ENCODE measurements at regions not wholly inside any gene's neighbourhood (a gene's known extent, or its start where the extent isn't known, plus 50 kb on each side); places are given as distances from the start of the nearest gene placed in this dataset.

DNA sequence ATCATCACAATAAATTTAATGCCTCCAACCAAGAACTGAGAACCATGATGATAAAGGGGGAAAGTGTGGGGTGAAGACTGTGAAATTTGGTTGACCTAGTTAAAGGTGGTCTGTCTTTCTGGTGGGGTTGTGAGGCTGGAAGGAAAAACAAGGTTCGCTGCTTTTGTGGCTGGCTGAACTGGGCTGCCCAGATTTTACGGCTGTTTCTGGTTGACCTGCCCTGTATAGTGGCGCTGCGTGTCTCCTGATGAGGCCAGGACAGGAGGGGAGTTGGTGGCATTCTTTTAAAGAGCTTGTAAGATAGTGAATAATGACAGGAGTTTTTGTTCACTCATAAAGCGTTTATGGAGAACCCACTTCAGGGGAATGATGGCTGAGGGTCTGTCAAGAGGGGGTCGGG is 101.8 kb downstream of the CYP26A1 start:
- FAIRE-seq, result no peak
- H2AFZ ChIP-seq (ENCODE audit: control insufficient read depth, low read length), result no peak overlapping the region
- no peak for DNase-seq (ENCODE audit: low read depth, low spot score)
- no peaks in the 10 kb centered on the region for H3K36me3 ChIP-seq (ENCODE audit: control insufficient read depth in 2 of 2, extremely low read depth in 1 of 2, insufficient read depth in 2 of 2, low read length in 2 of 2)
- H3K79me2 ChIP-seq (ENCODE audit: control insufficient read depth, insufficient read depth, low read length), result no peaks in the 10 kb centered on the region
- dilution Hi-C loops (cut with MboI; ENCODE audit: extremely low pct_ligation_motif_present, low sequenced_read_pairs), result no loop called here
- no peaks in the 10 kb centered on the region for H3K9me3 ChIP-seq (ENCODE audit: control insufficient read depth, low read depth, low read length)
- no peaks in the 10 kb centered on the region for H4K20me1 ChIP-seq (ENCODE audit: control insufficient read depth, extremely low read depth, insufficient read depth, low read length)
- no peak overlapping the region for H3K4me2 ChIP-seq (ENCODE audit: control insufficient read depth, extremely low read depth, insufficient read depth, low read depth, low read length)
- no peaks in the 10 kb centered on the region for H3K9me1 ChIP-seq (ENCODE audit: control insufficient read depth, extremely low read depth, insufficient read depth, low read length)
- H3K4me3 ChIP-seq (ENCODE audit: control insufficient read depth in 2 of 3, extremely low read depth in 1 of 3, insufficient read depth in 2 of 3, low read depth in 1 of 3, low read length in 3 of 3), result no peak overlapping the region
- peaks cover under 1% of the 10 kb centered on the region for H3K4me1 ChIP-seq (ENCODE audit: control insufficient read depth, extremely low read depth, insufficient read depth, low read length)
- H3K27me3 ChIP-seq (ENCODE audit: control insufficient read depth, extremely low read depth, insufficient read depth, low read length), result peaks cover 10% of the 10 kb centered on the region
- no peak overlapping the region for H3K27ac ChIP-seq (ENCODE audit: control insufficient read depth, insufficient read depth, low read length)
- no peak for TF ChIP-seq EZH2 (IDR thresholded peaks at IDR 0.05; ENCODE audit: low read length)
- TF ChIP-seq, protein P1, sequence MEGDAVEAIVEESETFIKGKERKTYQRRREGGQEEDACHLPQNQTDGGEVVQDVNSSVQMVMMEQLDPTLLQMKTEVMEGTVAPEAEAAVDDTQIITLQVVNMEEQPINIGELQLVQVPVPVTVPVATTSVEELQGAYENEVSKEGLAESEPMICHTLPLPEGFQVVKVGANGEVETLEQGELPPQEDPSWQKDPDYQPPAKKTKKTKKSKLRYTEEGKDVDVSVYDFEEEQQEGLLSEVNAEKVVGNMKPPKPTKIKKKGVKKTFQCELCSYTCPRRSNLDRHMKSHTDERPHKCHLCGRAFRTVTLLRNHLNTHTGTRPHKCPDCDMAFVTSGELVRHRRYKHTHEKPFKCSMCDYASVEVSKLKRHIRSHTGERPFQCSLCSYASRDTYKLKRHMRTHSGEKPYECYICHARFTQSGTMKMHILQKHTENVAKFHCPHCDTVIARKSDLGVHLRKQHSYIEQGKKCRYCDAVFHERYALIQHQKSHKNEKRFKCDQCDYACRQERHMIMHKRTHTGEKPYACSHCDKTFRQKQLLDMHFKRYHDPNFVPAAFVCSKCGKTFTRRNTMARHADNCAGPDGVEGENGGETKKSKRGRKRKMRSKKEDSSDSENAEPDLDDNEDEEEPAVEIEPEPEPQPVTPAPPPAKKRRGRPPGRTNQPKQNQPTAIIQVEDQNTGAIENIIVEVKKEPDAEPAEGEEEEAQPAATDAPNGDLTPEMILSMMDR (optimal IDR thresholded peaks at IDR 0.05 in 1 of 3, IDR thresholded peaks at IDR 0.05 in 1 of 3, conservative IDR thresholded peaks at IDR 0.05 in 1 of 3; ENCODE audit: extremely low read depth in 1 of 3, insufficient read depth in 2 of 3, low read length in 3 of 3), result no peak
- H3K9ac ChIP-seq (ENCODE audit: control insufficient read depth, extremely low read depth, insufficient read depth, low read length), result no peak overlapping the region

DNA sequence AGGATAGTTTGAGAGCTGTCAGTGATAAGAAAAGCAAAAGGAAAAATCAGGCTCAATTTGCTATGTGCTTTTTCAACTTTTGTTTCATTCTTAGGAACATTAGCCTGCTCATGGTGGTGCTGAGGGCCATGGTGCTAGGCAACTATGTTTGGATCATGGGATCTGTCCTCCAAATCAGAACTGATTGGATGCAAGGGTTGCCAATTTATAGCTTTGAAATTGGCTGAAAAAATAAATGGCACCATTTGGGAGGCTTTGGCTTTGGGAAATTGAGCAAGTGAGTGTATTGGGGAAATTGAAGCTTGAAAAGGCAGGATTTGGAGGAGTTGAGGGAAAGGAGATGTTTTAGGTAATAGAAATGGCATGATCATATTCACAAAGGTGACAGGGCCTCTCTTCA is 103.8 kb downstream of the CYP26A1 start:
- H2AFZ ChIP-seq (ENCODE audit: control insufficient read depth, low read length), result no peak overlapping the region
- dilution Hi-C loops (cut with MboI; ENCODE audit: extremely low pct_ligation_motif_present, low sequenced_read_pairs), result no loop called here
- TF ChIP-seq EZH2 (IDR thresholded peaks at IDR 0.05; ENCODE audit: low read length), result no peak
- TF ChIP-seq, protein P1 (optimal IDR thresholded peaks at IDR 0.05 in 1 of 3, IDR thresholded peaks at IDR 0.05 in 1 of 3, conservative IDR thresholded peaks at IDR 0.05 in 1 of 3; ENCODE audit: extremely low read depth in 1 of 3, insufficient read depth in 2 of 3, low read length in 3 of 3), result no peak
- H3K9me1 ChIP-seq (ENCODE audit: control insufficient read depth, extremely low read depth, insufficient read depth, low read length), result no peaks in the 10 kb centered on the region
- H4K20me1 ChIP-seq (ENCODE audit: control insufficient read depth, extremely low read depth, insufficient read depth, low read length), result no peaks in the 10 kb centered on the region
- H3K4me1 ChIP-seq (ENCODE audit: control insufficient read depth, extremely low read depth, insufficient read depth, low read length), result peaks cover 6% of the 10 kb centered on the region
- H3K36me3 ChIP-seq (ENCODE audit: control insufficient read depth in 2 of 2, extremely low read depth in 1 of 2, insufficient read depth in 2 of 2, low read length in 2 of 2), result no peaks in the 10 kb centered on the region
- FAIRE-seq, result no peak
- H3K4me2 ChIP-seq (ENCODE audit: control insufficient read depth, extremely low read depth, insufficient read depth, low read depth, low read length), result no peak overlapping the region
- no peak overlapping the region for H3K4me3 ChIP-seq (ENCODE audit: control insufficient read depth in 2 of 3, extremely low read depth in 1 of 3, insufficient read depth in 2 of 3, low read depth in 1 of 3, low read length in 3 of 3)
- H3K27me3 ChIP-seq (ENCODE audit: control insufficient read depth, extremely low read depth, insufficient read depth, low read length), result peaks cover 10% of the 10 kb centered on the region
- H3K27ac ChIP-seq (ENCODE audit: control insufficient read depth, insufficient read depth, low read length), result no peak overlapping the region
- H3K9ac ChIP-seq (ENCODE audit: control insufficient read depth, extremely low read depth, insufficient read depth, low read length), result no peak overlapping the region
- no peaks in the 10 kb centered on the region for H3K9me3 ChIP-seq (ENCODE audit: control insufficient read depth, low read depth, low read length)
- no peak for DNase-seq (ENCODE audit: low read depth, low spot score)
- H3K79me2 ChIP-seq (ENCODE audit: control insufficient read depth, insufficient read depth, low read length), result no peaks in the 10 kb centered on the region

Measured in keratinocyte (primary cell).